Embryonic facial prominence (tissue), 1 donor: ENCODE measurements at regions not wholly inside any gene's neighbourhood (a gene's known extent, or its start where the extent isn't known, plus 50 kb on each side); places are given as distances from the start of the nearest gene placed in this dataset.
"Not testable (repeated sequence)": the region's sequence is repeated elsewhere in the genome, so short reads cannot be mapped to it uniquely, and the experiment has no call there.

Source experiments
- DNase-seq: peaks from one replicate; pipeline ENCODE4 v3.0.0-alpha.2; 2016; ENCODE audit errors: extremely low spot score

GRCh38 chr12:73506611-73507010 lies 1031.0 kb upstream of the ATXN7L3B start:
- no peak for DNase-seq

GRCh38 chr12:73514672-73515071 lies 1023.0 kb upstream of the ATXN7L3B start:
- no peak for DNase-seq

DNA sequence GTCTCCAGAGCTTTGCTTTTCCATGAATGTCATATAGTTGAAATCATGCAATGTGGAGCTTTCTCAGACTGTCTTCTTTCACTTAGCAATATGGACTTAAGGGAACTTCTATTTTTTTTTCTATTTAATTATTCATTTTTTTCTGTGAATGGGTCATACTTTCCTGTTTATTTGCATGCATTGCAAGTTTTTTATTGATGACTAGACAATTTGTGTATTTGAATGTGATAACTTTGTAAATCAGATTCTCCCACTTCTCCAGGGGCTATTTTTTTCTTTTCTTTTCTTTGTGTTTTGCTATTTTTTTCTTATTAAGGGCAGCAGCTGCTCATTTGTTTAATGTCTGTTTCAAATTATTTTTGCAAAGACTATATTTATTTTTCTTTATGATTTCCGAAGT lies 1019.8 kb upstream of the ATXN7L3B start:
- no peak for DNase-seq

DNA sequence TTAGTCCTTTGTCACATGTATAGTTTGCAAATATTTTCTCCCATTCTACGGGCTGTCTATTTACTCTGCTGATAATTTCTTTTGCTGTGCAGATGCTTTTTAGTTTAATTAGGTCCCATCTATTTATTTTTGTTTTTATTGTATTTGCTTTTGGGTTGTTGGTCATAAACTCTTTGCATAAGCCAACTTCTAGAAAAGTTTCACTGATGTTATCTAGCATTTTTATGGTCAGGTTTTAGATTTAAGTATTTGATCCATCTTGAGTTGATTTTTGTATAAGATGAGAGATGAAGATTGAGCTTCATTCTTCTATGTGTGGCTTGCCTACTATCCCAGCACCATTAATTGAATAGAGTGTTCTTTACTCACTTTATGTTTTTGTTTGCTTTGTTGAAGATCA lies 1008.4 kb upstream of the ATXN7L3B start:
- DNase-seq = no peak

GRCh38 chr12:73529954-73530353 lies 1007.7 kb upstream of the ATXN7L3B start:
- DNase-seq = no peak

DNA sequence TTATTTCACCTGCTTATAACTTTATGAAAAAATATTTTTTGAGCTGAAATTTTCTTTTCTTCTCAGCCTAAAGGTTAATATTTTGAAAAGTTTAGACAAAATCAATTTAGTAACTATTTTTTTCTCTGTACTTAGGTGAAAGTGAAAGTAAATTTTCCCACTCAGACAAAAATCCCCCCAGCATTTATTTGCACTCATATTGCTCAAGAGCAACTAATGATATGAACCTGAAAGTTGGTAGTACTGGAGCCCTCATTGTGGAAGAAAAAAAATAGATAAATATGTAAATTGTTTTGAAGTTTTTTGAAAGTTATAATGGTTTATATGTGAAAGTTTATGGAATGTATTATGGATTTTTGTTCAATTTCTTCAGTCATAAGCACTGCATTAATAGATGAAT lies 1005.9 kb upstream of the ATXN7L3B start:
- DNase-seq = no peak

DNA sequence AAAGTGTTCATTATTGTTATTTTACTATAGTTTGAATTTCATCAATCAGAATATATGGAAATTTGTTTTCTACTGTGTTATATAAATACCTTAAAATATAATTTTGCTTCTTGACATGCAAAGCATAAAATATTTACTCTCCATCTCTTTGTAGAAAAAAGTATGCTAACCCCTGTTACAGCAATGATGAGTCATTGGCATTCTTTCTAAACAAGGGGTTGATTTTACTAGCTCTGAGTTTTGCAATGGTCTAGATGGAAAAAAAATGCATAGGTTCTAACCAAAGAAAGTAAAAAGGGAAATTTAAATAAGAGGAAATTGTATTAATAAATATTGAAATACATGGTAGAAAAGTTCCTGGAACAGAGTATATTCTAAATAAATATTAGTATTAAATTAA lies 990.2 kb upstream of the ATXN7L3B start:
- DNase-seq = no peak

- DNase-seq = no peak
Measured at GRCh38 chr12:73585136-73585535, 952.5 kb upstream of the ATXN7L3B start.

- no peak for DNase-seq
Measured at GRCh38 chr12:73589220-73589619, 948.4 kb upstream of the ATXN7L3B start.

DNA sequence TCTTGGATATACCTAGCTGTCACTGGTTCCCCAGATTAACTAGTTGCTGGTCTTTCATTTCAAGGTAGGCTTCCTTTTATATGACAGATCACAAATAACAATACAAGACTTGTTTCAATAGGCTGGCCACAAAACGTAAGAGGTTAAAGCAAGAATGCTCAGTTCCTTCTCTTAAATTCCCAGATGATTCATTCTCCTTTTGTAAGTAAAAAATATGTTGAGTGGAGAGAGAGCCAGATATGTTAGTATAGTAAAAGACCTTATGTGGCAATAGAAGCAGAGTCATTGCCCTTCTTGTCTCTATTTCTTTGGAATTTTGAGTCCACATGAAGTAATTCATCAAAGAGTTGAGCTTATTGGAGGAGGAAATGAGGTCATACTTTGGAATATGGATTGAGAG lies 939.0 kb upstream of the ATXN7L3B start:
- DNase-seq = no peak

DNA sequence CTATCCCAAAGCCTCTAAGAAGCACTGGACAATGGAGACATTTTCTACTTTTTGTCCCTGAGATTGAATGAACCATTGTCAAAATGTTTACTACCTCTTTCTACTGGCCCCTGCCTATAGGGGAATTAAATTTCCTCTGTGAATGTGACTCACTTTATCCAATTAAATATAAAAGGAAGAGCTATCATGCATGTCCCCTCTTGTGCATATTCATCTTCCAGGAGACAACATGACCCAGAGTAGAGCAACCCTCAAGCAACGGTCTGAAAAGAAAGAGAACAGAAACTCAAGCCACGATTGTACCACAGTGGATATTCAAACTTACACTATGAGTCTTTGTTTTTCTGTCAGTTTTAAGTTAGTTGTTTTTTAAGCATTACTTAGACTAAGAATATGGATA lies 938.4 kb upstream of the ATXN7L3B start:
- DNase-seq = no peak

DNA sequence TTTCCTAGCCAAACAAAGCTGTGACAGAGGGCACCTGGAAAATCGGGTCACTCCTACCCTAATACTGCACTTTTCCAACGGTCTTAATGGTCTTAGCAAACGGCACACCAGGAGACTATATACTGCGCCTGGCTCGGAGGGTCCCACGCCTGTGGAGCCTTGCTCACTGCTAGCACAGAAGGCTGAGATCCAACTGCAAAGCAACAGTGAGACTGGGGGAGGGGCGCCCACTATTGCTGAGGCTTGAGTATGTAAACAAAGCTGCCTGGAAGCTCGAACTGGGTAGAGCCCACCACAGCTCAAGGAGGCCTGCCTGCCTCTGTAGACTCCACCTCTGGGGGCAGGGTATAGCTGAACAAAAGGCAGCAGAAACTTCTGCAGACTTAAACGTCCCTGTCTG lies 931.7 kb upstream of the ATXN7L3B start:
- DNase-seq = not testable (repeated sequence)

GRCh38 chr12:73612551-73612950 lies 925.1 kb upstream of the ATXN7L3B start:
- no peak for DNase-seq

GRCh38 chr12:73623421-73623820 lies 914.2 kb upstream of the ATXN7L3B start:
- no peak for DNase-seq

GRCh38 chr12:73625226-73625625 lies 912.4 kb upstream of the ATXN7L3B start:
- no peak for DNase-seq

GRCh38 chr12:73629171-73629570 lies 908.5 kb upstream of the ATXN7L3B start:
- DNase-seq = no peak

- no peak for DNase-seq
Measured at GRCh38 chr12:73629893-73630831, 907.5 kb upstream of the ATXN7L3B start.

DNA sequence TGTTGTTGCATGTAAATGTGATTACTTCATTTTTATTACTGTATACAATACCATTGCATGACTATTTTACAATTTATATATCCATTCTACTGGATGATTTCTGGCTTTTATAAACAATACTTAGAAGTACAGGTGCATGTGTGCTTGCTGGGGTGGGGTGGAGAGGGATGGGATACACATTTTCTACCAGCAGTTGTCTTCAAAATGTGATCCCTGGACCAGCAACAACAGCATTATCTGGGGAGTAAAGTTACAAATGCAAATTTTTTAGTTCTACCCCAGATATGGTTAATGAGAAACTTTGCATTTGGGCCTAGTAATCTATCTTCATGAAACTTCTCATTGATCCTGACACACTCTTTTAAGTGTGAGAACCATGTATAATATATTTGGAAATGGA lies 905.4 kb upstream of the ATXN7L3B start:
- DNase-seq = no peak

DNA sequence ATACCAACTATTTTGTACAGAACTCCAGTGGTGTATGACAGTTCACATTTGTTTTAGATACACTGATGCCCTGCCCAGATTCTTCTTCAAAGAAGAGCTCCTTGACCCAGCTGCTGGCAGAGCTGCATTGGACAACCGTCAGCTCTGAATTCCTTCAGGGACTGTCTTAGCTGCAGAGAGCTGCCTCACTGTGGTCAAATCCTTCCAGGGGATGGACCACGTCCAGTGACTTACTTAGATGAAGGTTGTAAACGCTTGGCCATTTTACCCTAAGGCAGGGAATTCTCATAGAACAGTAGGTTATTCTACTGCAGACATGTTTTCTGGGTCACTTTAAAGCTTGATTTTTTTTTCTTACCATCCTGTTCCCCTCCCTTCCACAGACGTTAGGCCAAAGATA lies 905.0 kb upstream of the ATXN7L3B start:
- no peak for DNase-seq

DNA sequence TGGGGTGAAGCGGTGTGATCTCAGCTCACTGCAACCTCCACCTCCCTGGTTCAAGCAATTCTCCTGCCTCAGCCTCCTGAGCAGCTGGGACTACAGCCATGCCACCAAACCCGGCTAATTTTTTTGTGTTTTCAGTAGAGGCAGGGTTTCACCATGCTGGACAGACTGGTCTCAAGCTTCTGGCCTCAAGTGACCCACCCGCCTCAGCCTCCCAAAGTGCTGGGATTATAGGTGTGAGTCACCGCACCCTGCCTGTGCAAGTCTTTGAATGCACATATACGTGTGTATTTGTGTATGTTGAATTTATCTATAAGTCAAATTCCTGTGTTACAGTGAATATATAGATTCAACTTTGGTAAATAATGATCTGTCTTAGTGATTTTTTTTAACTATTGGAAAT lies 898.2 kb upstream of the ATXN7L3B start:
- not testable (repeated sequence) for DNase-seq

- DNase-seq = no peak
Measured at GRCh38 chr12:73656375-73656774, 881.3 kb upstream of the ATXN7L3B start.

GRCh38 chr12:73659802-73660201 lies 877.8 kb upstream of the ATXN7L3B start:
- DNase-seq = no peak

DNA sequence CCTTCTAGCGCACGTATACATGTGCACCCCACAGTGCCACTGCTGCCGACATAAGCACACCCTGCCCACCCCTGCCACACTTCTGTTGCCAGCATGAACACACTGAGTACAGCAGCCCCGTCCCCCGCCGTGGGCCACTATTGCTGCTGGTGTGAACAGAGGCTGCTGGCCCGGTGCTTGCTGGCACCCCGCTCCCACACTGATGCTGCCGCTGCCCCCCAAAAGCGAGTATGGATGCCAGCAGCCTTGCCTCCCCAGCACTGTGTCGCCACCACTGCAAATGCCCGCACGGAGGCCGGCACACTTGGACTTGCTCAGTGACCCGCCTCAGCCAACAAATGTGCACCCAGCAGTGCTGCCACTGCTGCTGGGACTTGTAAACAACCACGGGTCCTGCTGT lies 872.4 kb upstream of the ATXN7L3B start:
- no peak for DNase-seq

- not testable (repeated sequence) for DNase-seq
Measured at GRCh38 chr12:73671550-73671949, 866.1 kb upstream of the ATXN7L3B start.
